ENCODE measurements at regions not wholly inside any gene's neighbourhood (a gene's known extent, or its start where the extent isn't known, plus 50 kb on each side); places are given as distances from the start of the nearest gene placed in this dataset.

DNA sequence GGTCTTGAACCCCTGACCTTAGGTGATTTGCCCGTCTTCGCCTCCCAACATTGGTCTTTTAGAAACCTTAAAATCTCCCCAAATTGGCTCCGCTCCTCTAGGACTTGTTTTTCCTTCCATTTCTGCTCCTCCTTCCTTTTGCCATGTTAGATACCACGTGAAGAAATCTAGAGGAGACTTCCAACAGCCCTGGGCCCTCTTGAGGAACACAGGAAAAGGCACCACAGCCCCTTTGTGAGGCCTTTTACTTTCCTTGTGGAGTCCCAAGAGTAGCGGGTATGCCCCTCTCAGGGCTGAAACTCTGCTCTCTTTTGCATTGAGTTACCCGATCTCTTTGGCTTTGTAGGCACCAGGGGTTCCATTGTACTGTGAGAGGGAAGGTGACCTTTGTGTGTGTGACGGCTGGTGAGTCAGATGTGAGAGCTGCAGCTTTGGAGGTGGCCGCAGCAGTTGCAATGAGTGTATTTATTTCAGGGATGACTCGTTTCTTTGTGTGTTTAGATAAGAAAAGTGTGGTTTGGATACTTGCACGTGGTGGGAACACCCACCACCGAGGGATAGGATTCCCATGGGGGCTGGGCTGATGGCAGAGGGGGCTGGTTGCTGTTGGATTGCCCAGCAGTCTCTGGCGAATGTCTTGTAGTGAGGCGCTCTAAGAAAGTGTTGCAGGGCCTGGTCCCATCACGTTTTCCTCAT, 218.4 kb upstream of the HS6ST1 start:
- DNase-seq, result no peak

GRCh38 chr2:128537646-128538045, 219.0 kb upstream of the HS6ST1 start:
- no peak for DNase-seq

- no peak for DNase-seq
These were observed 219.7 kb upstream of the HS6ST1 start for GRCh38 chr2:128538396-128538795.

GRCh38 chr2:128540670-128541069, 222.0 kb upstream of the HS6ST1 start:
- no peak for DNase-seq

DNA sequence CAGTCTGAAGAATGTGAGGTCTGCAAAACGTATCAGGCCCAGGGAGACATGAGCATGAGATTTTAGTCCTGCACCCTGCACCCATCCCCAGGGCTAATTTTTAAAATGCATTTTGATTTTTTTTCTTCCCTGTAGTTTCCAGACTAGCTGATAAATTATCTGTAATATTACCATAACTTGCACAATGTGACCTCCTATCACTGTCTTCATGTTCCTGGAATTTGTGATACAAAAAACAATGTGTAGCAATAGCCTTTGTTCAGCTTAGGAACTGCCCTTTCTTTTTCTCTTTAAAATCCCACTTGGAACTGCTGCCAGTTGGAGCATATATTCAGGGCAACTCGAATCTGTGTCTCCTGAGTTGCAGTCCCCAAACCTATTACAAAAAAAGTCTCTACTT, 222.8 kb upstream of the HS6ST1 start:
- no peak for DNase-seq

GRCh38 chr2:128543036-128543435, 224.4 kb upstream of the HS6ST1 start:
- DNase-seq, result no peak

DNA sequence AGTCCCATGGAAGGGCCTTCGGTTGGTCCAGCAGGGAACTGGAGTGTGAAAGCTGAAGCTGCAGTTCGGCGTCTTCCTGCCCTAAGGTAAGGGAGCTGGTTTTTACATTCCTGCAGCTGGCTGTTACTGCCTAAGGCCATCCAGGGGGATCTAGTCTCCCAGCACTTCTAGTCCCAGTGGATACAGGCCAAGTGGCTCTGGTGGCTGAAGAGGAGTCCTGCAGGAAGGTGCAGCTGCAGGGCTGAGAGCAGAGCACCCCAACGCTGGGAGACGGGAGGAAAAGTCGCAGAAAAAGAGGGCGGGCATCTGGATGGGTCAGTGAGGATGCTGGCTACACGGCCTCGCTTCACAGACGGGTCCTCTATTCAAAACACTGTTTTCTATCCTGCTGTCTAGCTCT, 225.0 kb upstream of the HS6ST1 start:
- no peak for DNase-seq

GRCh38 chr2:128544321-128545037, 225.8 kb upstream of the HS6ST1 start:
- no peak for DNase-seq

GRCh38 chr2:128545085-128545484, 226.4 kb upstream of the HS6ST1 start:
- no peak for DNase-seq

GRCh38 chr2:128545829-128546228, 227.2 kb upstream of the HS6ST1 start:
- DNase-seq, result no peak

GRCh38 chr2:128547667-128548066, 229.0 kb upstream of the HS6ST1 start:
- no peak for DNase-seq

DNA sequence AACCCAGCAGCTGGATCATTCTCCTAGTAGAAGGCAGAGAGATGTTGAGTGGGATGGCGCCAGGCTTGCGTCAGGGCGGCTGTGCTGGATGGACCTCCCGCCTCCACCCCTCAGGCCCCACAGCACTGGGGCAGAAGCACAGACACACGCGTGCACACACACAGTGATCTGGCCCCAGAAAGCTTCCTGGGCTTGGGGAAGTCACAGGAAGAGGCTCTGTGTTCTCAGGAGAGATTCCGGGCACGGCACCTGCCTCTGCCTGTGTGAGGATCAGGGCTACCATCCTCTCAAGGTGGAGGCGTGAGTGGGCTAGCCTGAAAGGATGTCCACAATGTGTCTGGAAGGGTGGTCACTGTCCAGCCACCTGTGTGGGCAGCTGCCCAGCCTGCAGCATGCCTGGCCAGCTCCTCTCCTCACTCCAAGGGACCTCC, 229.8 kb upstream of the HS6ST1 start:
- no peak for DNase-seq

GRCh38 chr2:128549094-128549493, 230.4 kb upstream of the HS6ST1 start:
- DNase-seq, result no peak

- no peak for DNase-seq
These were observed 231.1 kb upstream of the HS6ST1 start for GRCh38 chr2:128549646-128550260.

GRCh38 chr2:128550389-128550788, 231.7 kb upstream of the HS6ST1 start:
- DNase-seq, result no peak

DNA sequence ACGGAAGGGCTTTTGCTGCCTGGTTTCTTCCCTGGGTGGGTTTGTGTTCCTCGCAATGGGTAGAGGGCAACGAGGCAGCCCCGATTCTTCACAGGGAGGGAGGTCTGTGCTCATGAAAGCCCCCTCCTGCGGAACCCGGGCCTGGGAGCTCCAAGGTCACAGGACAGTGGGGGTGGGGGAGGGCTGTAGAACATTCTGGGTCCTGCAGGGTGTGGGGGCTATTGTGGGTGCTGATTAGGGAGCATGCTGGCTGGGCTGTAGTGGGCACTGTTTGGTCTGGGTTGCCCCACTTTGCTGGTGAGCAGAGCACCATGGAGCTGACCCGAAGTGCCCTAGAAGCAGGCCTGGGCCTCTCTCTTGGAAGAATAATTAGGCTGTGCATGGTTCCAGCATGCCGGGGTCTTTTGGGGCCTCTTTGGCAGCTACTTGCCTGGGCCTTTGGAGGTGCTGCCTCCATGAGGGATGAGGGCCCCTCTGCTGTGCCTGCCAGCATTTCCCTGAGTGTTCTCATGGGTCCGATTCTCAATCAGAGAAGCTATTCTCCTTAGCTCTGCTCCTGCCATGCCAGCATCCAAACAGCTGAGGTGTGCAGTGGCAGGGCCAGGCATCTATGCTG, 232.2 kb upstream of the HS6ST1 start:
- no peak for DNase-seq

DNA sequence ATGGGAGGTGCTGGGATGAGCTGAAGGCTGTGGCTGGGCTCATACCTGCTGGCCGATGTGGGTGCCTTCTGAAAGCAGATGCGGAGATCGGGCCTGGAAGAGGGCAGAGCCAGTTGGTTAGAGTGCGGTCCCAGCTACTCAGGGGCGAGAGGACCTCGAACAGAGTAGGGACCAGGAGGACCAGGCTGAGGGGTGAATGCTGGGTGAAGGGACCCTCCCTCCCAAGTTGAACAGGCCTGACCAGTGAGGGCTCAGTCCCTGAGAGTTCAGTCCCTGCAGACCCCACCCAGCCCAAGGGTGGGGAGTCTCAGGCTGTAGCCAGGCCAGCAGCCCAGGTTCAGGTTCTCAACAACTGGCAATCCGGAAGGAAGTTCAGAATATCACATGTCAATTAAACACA, 232.8 kb upstream of the HS6ST1 start:
- DNase-seq, result no peak

GRCh38 chr2:128552141-128552805, 233.6 kb upstream of the HS6ST1 start:
- no peak for DNase-seq

GRCh38 chr2:128552806-128553551, 234.3 kb upstream of the HS6ST1 start:
- peak in 1 of 14 donors; percentile 3 for DNase-seq

DNA sequence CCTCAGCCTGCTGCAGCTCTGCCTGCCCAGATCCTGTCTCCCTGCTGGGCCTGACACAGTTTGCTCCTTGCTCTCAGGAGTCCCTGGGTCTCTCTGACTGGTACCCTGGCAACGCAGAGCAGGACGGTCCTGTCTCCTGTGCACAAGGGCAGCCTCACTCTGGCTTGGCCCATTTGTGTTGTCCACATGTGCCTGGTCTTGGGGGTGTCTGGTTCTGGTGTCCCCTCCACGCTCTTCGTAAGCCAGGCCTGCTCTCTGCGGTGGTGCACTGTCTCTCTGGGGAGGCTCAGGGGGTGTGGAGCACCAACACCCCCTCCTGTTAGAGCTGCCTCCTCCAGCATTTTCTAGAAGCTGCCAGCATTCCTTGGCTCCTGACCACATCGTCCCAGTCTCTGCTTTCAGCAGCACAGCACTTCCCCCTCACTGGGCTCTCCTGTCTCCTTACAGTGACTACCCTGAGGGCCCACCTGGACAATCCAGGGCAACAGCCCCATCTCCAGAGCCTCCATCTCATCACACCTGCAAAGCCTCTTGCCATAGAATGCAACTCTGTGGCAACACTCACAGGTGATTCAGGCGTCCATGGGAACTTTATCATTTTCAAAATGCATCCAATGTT, 235.6 kb upstream of the HS6ST1 start:
- no peak for DNase-seq

DNA sequence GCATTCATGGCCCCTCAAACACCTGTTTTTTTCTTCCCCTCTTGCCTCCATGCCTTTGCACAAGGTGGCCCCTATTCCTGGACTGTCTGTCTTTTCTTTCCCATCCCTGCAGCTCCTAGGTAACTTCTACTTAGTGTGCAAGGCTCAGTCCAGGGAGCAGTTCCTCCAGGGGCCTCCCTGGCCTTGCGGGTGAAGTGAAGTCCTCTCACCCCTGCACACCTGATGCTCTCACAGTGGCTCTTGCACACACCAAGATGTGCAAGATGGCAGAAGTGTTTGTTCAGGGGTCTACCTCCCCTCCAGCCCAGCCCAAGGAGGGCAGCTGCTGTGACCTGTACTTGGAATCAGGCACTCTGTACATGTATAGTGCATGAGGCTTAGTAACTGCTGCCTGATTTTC, 236.8 kb upstream of the HS6ST1 start:
- DNase-seq, result no peak

DNA sequence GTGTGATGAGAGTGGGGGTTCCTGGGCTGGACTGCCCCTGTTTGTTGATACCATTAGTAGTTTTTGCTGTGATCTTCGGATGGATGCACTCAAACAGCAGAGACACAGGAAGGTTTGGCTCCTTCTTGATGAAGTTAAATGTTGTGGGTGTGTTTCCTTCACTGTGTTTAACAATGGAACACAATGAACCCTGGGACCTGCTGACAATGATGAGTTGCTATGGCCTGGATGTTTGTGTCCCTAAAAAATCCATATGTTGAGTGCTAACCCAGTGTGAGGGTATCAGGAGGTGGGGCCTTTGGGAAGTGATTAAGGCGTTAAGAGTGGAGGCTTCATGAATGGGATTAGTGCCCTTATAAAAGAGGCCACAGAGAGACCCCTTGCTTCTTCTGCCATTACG, 237.4 kb upstream of the HS6ST1 start:
- DNase-seq, result no peak

All from C1 segment of cervical spinal cord (tissue), 14 donors.